Breast epithelium (tissue), 3 donors: ENCODE measurements at regions not wholly inside any gene's neighbourhood (a gene's known extent, or its start where the extent isn't known, plus 50 kb on each side); places are given as distances from the start of the nearest gene placed in this dataset.

Experiments
- POLR2A ChIP-seq: fragments of 450-650 bp; IDR thresholded peaks from one replicate; pipeline ENCODE4 v1.6.1; 2016; ENCODE audit warnings: antibody characterized with exemption, mild to moderate bottlenecking, moderate library complexity
- POLR2AphosphoS5 ChIP-seq, 3 donors: sonication (generic); formaldehyde crosslinking; IDR thresholded peaks; one replicate each; pipeline ENCODE4 v1.6.1; 2017; ENCODE audit warnings: antibody characterized with exemption in 3 of 3
- TF ChIP-seq, protein P1 (sequence below), 3 donors: fragments of 450-650 bp; IDR thresholded peaks; one replicate each; pipeline ENCODE4 v1.5.1; 2016 to 2017; ENCODE audit warnings: antibody characterized with exemption in 3 of 3, mild to moderate bottlenecking in 3 of 3, moderate library complexity in 3 of 3

DNA sequence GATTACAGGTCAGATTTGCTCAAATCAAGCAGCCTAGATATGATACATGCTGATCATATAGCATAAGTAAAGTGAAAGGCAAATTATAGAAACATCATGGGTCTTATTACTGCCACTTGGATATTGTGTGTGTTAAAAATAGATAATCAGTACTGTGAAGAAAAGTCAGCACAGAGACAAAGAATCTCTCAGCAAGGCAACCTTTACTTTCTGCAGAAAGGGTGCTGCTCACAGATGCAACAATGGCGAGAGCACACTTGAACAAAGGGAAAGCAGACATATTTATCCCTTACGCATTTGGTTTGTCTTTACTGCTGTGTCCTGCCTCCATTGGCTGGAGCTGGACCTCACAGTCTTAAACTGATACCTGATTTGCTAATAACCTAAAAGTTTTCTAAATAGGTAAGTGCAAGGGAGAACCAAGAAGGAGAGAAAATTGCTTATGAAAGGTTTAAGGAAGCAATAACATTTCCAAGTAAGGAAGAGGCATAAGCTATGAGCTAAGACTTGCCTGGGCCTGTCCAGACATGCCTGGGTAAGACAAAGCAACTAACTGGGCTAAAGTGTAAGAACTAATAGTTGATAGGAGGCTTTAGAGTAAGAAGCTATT, 1310.8 kb upstream of the LRRTM3 start:
- TF ChIP-seq, protein P1, sequence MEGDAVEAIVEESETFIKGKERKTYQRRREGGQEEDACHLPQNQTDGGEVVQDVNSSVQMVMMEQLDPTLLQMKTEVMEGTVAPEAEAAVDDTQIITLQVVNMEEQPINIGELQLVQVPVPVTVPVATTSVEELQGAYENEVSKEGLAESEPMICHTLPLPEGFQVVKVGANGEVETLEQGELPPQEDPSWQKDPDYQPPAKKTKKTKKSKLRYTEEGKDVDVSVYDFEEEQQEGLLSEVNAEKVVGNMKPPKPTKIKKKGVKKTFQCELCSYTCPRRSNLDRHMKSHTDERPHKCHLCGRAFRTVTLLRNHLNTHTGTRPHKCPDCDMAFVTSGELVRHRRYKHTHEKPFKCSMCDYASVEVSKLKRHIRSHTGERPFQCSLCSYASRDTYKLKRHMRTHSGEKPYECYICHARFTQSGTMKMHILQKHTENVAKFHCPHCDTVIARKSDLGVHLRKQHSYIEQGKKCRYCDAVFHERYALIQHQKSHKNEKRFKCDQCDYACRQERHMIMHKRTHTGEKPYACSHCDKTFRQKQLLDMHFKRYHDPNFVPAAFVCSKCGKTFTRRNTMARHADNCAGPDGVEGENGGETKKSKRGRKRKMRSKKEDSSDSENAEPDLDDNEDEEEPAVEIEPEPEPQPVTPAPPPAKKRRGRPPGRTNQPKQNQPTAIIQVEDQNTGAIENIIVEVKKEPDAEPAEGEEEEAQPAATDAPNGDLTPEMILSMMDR (IDR thresholded peaks at IDR 0.05), result no peak
- no peak for TF ChIP-seq POLR2A
- TF ChIP-seq POLR2AphosphoS5 (IDR thresholded peaks at IDR 0.05), result no peak
